ENCODE measurements at regions not wholly inside any gene's neighbourhood (a gene's known extent, or its start where the extent isn't known, plus 50 kb on each side); places are given as distances from the start of the nearest gene placed in this dataset.

GRCh38 chr12:24361877-24362580, 412.6 kb upstream of the SOX5 start:
- H4K20me1 ChIP-seq (ENCODE audit: insufficient read depth): no peaks in the 10 kb centered on the region
- H3K4me2 ChIP-seq (ENCODE audit: low read length): no peak overlapping the region
- H3K4me3 ChIP-seq (ENCODE audit: low read length): no peak overlapping the region
- H3K27me3 ChIP-seq (ENCODE audit: insufficient read depth, low read depth, low read length): no peaks in the 10 kb centered on the region
- no peak overlapping the region for H3K27ac ChIP-seq (ENCODE audit: low read length)
- no peak overlapping the region for H2AFZ ChIP-seq (ENCODE audit: low read depth, low read length)
- H3K9me2 ChIP-seq (ENCODE audit: insufficient read depth, low read length): no peaks in the 10 kb centered on the region
- TF ChIP-seq RAD21 (conservative IDR thresholded peaks at IDR 0.05) (no peak), POLR2AphosphoS5 (IDR thresholded peaks at IDR 0.05) (no peak), EP300 (conservative IDR thresholded peaks at IDR 0.05; ENCODE audit: poor library complexity, severe bottlenecking) (no peak), SMC3 (conservative IDR thresholded peaks at IDR 0.05; ENCODE audit: poor library complexity) (no peak), EZH2 (IDR thresholded peaks at IDR 0.05; ENCODE audit: borderline replicate concordance, insufficient read depth, low read length, poor library complexity, severe bottlenecking) (no peak), REST (IDR thresholded peaks at IDR 0.05; ENCODE audit: borderline replicate concordance) (no peak), CTCF (IDR thresholded peaks at IDR 0.05; ENCODE audit: poor library complexity, severe bottlenecking) (no peak), MXI1 (conservative IDR thresholded peaks at IDR 0.05; ENCODE audit: poor library complexity, severe bottlenecking) (no peak), TAF1 (IDR thresholded peaks at IDR 0.05; ENCODE audit: low read depth) (no peak)
- no peaks in the 10 kb centered on the region for H3K79me2 ChIP-seq (replicated peaks; ENCODE audit: insufficient read depth, low read length)
- no peaks in the 10 kb centered on the region for H3K36me3 ChIP-seq (ENCODE audit: insufficient read depth, low read length)
- no peaks in the 10 kb centered on the region for H3K9me3 ChIP-seq (ENCODE audit: low read length)
- no peak overlapping the region for H3K9ac ChIP-seq (ENCODE audit: low read length)
- H3F3A ChIP-seq (ENCODE audit: insufficient read depth, low read length, poor library complexity, severe bottlenecking): peaks cover 1% of the 10 kb centered on the region

- no peaks in the 10 kb centered on the region for H3K27me3 ChIP-seq (ENCODE audit: insufficient read depth, low read depth, low read length)
- no peaks in the 10 kb centered on the region for H3K9me3 ChIP-seq (ENCODE audit: low read length)
- H3K4me3 ChIP-seq (ENCODE audit: low read length): no peak overlapping the region
- no peaks in the 10 kb centered on the region for H3K36me3 ChIP-seq (ENCODE audit: insufficient read depth, low read length)
- no peak overlapping the region for H3K4me2 ChIP-seq (ENCODE audit: low read length)
- peaks cover 7% of the 10 kb centered on the region for H3F3A ChIP-seq (ENCODE audit: insufficient read depth, low read length, poor library complexity, severe bottlenecking)
- H3K9me2 ChIP-seq (ENCODE audit: insufficient read depth, low read length): no peaks in the 10 kb centered on the region
- no peaks in the 10 kb centered on the region for H3K79me2 ChIP-seq (replicated peaks; ENCODE audit: insufficient read depth, low read length)
- TF ChIP-seq SMC3 (conservative IDR thresholded peaks at IDR 0.05; ENCODE audit: poor library complexity): no peak
- no peak for TF ChIP-seq TAF1 (IDR thresholded peaks at IDR 0.05; ENCODE audit: low read depth)
- H4K20me1 ChIP-seq (ENCODE audit: insufficient read depth): no peaks in the 10 kb centered on the region
- no peak overlapping the region for H3K27ac ChIP-seq (ENCODE audit: low read length)
- H3K9ac ChIP-seq (ENCODE audit: low read length): no peak overlapping the region
- no peak overlapping the region for H2AFZ ChIP-seq (ENCODE audit: low read depth, low read length)
These were observed 411.4 kb upstream of the SOX5 start for GRCh38 chr12:24360907-24361306.
